GM20000 (cell line): ENCODE measurements at regions not wholly inside any gene's neighbourhood (a gene's known extent, or its start where the extent isn't known, plus 50 kb on each side); places are given as distances from the start of the nearest gene placed in this dataset.

Source experiments
- DNase-seq: peaks from one replicate; pipeline ENCODE4 v3.0.0; 2012; ENCODE audit warnings: low spot score
- TF ChIP-seq, protein P1 (sequence below): IDR thresholded peaks from 2 replicates; pipeline ENCODE4 v1.5.1; 2012; ENCODE audit warnings: mild to moderate bottlenecking, control low read depth; ENCODE audit errors: extremely low read depth, missing control alignments

DNA sequence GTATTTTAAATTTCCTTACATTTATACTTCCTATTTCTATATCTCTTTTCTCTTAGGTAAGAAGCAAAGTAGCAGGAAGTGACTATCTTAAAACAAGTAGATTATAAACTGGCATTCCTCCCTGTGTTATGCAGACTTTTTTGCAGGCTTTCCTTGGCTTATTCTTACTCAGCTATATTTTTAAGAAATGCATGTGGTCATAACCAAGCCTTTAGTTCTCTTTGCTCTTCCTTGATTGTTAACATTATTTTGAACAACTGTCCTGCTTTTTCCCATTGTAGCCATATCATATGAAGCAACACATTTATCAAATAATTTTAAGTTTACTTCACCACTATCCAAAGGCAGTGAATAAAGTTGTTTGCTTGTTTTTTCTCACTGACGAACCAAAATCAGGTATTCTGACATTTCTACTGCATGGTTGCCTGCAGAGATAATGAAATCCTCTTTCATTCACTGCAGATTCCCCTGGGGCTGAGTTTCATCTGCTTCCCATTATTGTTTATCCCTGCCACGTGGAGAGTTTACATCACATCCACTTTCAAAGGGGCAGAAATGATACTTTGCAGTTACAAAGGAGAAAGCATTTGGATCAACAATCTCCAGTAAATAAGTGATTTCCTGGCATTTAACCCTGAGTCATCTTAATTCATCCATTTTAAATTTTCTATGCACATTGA, 389.9 kb upstream of the SEMA3C start:
- no peak for DNase-seq
- TF ChIP-seq, protein P1, sequence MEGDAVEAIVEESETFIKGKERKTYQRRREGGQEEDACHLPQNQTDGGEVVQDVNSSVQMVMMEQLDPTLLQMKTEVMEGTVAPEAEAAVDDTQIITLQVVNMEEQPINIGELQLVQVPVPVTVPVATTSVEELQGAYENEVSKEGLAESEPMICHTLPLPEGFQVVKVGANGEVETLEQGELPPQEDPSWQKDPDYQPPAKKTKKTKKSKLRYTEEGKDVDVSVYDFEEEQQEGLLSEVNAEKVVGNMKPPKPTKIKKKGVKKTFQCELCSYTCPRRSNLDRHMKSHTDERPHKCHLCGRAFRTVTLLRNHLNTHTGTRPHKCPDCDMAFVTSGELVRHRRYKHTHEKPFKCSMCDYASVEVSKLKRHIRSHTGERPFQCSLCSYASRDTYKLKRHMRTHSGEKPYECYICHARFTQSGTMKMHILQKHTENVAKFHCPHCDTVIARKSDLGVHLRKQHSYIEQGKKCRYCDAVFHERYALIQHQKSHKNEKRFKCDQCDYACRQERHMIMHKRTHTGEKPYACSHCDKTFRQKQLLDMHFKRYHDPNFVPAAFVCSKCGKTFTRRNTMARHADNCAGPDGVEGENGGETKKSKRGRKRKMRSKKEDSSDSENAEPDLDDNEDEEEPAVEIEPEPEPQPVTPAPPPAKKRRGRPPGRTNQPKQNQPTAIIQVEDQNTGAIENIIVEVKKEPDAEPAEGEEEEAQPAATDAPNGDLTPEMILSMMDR = no peak

DNA sequence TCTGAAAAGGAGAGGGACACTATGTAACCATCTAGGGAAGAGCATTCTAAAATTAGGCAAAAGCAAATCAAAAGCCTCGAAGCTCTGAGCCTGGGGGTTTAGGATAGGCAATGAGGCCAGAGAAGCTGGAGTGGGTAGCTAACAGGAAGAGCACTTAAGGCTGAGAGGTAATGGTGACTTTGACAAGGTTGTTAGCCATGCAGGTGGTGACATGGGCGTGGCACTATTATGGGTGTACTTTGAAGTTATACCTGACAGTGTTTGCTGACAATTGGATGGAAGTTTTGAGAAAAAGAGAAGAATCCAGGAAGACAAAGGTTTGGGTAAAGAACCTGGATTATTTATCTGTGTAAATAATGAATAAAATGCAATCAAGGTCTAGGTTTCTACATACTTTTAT, 383.0 kb upstream of the SEMA3C start:
- TF ChIP-seq, protein P1 = no peak
- no peak for DNase-seq

DNA sequence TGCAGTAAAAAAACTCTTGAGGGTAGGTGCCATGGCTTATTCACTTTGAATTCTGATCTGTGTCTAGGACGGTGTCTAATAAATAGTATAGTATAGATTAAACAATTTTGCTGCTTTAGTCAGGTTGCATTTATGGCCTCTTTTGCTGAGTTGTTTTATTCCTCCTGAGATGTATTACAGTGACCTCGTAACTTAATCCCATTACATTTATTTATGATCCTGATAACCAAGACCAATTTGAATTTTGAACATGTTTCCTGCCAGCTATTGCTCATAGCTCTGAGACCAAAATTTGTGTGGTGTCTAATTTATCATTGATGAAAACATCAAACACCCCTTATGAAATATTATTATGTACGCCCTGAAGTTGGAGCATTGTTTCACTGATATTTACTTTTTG, 381.9 kb upstream of the SEMA3C start:
- TF ChIP-seq, protein P1 = no peak
- no peak for DNase-seq

DNA sequence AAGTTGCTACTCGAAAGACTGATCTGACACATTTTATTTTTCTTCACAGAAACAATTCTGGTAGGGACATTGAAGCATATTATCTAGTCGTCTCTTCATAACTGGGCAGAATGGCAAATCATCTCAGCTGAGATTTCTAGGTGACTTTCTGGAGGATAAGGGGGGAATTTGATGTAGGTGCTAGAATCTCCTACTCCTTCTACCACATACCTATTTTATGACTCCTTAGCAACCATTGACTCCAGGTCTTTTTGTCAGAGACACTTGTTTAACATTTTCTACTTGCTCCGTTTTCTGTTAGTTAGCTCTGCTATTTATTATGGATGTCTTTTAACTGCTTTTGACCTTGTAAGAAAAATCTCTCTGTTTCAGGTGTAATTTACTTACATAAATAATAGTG, 380.9 kb upstream of the SEMA3C start:
- DNase-seq = no peak

DNA sequence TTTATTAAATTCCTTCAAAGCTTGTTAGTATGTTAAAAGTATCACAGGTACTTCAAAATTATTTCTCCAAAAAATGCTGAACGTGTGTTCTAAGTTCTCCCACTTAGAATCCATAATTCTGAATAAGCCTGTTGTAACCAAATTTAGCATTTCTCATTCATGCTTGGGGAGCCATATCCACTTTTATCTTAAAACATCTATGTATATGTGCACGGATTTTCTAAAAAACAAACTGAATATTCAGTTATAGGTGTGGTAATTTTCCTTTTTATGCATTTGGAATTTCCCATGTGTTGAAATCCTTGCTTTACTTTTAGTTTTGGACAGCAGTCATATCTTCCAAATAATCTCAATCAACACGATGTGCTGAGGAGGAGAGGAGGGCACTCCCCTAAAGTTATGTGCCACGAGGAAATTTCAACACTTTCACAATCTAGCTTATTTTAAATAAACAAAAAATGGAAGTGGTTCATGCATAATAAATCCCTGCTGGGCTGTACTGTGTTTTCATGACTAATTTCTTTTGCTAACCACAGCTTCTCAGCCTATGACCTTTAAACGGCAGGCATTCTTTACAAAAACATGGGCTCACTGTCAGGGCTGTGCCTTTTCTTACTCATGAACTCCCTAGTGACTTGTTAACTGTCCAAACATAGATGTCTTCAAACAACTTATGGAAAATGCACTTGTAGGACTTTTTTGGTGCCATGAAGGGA, 380.3 kb upstream of the SEMA3C start:
- TF ChIP-seq, protein P1 = no peak
- DNase-seq = no peak

More for the DNA sequence above, 380.9 kb upstream of the SEMA3C start:
- TF ChIP-seq, protein P1 = no peak

DNA sequence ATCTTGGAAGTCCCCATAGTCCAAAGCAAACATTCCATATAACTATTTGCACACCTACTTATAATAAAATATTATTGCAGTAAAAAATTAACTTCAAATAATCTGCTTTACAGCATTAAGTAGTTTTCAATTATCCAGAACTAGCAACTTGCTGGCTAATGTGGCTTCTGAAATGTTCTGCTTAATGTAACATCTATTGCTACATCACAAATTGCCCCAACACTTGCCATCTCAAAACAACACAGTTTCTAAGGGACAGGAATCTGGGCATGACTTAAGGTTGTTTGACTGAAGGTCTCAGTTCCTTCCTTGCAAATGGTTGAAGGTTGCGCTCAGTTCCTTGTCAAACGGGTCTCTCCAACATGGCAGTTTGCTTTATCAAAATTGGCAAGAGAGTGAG, 378.5 kb upstream of the SEMA3C start:
- TF ChIP-seq, protein P1 = no peak
- no peak for DNase-seq

DNA sequence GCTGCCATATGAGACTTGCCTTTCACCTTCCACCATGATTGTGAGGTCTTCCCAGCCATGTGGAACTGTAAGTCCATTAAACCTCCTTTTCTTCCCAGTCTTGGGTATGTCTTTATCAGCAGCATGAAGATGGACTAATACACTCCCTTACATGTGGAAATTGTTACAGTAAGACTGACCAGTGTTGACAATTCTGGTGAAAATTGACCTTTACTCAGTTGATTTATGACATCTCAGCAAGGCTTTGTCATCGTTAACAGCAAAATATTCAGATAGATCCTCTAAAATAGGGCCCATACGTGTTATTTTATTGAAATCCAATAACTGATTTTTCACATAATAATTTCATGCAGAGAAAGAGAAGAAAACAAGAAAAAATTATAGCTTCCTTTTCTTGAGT, 377.9 kb upstream of the SEMA3C start:
- no peak for DNase-seq
- TF ChIP-seq, protein P1 = no peak
